GM12878 (cell line): ENCODE measurements at regions not wholly inside any gene's neighbourhood (a gene's known extent, or its start where the extent isn't known, plus 50 kb on each side); places are given as distances from the start of the nearest gene placed in this dataset.

Experiments used
- ATAC-seq: fragments of 200-7000 bp; cut with Tn5 transposase; 3 replicates; pipeline ENCODE4 v1.9.1; 2020; ENCODE audit warnings: mild to moderate bottlenecking, moderate library complexity
- BruUV-seq: library from RNA; stranded (reverse); fragments of 400-500 nt; replicated peaks from 2 replicates; lab custom pipeline; 2021; lab: Mats Ljungman, UMichigan
- CTCF ChIA-PET: fragments of 300-600 bp; sonication (Branson Sonifier 250); formaldehyde crosslinking; extraction: SDS; loops from one replicate; lab custom pipeline; 2021; ENCODE audit warnings: inconsistent platforms; lab: Yijun Ruan, JAX
- POLR2A ChIA-PET: fragments of 350-600 bp; formaldehyde crosslinking; extraction: SDS; loops from one replicate; lab custom pipeline; 2021; ENCODE audit warnings: inconsistent platforms; lab: Charles Lee
- RAD21 ChIA-PET: fragments of 300-600 bp; sonication (Branson Sonifier 250); formaldehyde crosslinking; loops from one replicate; lab custom pipeline; 2023; ENCODE audit warnings: antibody characterized with exemption; ENCODE audit not compliant: unreplicated experiment; lab: Charles Lee
- SMC1A ChIA-PET: fragments of 300-600 bp; sonication (Branson Sonifier 250); formaldehyde crosslinking; loops from one replicate; lab custom pipeline; 2023; ENCODE audit not compliant: unreplicated experiment, uncharacterized antibody; lab: Charles Lee
- DNase-seq: peaks from one replicate; pipeline ENCODE4 v3.0.0-alpha.2; 2011; ENCODE audit warnings: low read depth, low spot score
- FAIRE-seq: peaks from 3 replicates; lab custom pipeline; 2011; peaks lifted over from hg19 to GRCh38; lab: Jason Lieb, UNC
- H2AFZ ChIP-seq: 2 replicates; pipeline ENCODE4 v1.6.0; 2011; ENCODE audit warnings: low read depth, low read length, control low read depth; ENCODE audit not compliant: control insufficient read depth
- H3K27ac ChIP-seq: 2 replicates; pipeline ENCODE4 v1.5.1; 2011; ENCODE audit warnings: control low read depth; ENCODE audit not compliant: control insufficient read depth, insufficient read depth
- H3K27me3 ChIP-seq, 2 experiments: replicated peaks in 1 of 2; 2 replicates each; pipeline versions ENCODE4 v1.6.0 to v1.6.1; 2011; ENCODE audit warnings: low read length in 1 of 2; ENCODE audit not compliant: control insufficient read depth in 2 of 2, insufficient read depth in 2 of 2
- H3K36me3 ChIP-seq, 2 experiments: 2 replicates each; pipeline ENCODE4 v1.5.1; 2011; ENCODE audit warnings: low read length in 1 of 2; ENCODE audit not compliant: control insufficient read depth in 2 of 2, insufficient read depth in 2 of 2
- H3K4me1 ChIP-seq: 2 replicates; pipeline ENCODE4 v1.6.1; 2011; ENCODE audit warnings: mild to moderate bottlenecking, low read length, moderate library complexity, mixed read lengths; ENCODE audit not compliant: control insufficient read depth, insufficient read depth
- H3K4me2 ChIP-seq: 2 replicates; pipeline ENCODE4 v1.6.0; 2011; ENCODE audit warnings: control low read depth; ENCODE audit not compliant: control insufficient read depth, insufficient read depth
- H3K4me3 ChIP-seq: fragments of 200-600 bp; sonication (generic); 2 replicates; pipeline ENCODE4 v1.5.1; 2016
- H3K79me2 ChIP-seq: 2 replicates; pipeline ENCODE4 v1.6.0; 2011; ENCODE audit warnings: low read length; ENCODE audit not compliant: control insufficient read depth, insufficient read depth
- H3K9ac ChIP-seq: 2 replicates; pipeline ENCODE4 v1.8.0; 2011; ENCODE audit warnings: low read length, control low read depth, mixed read lengths; ENCODE audit not compliant: control insufficient read depth, insufficient read depth
- H3K9me3 ChIP-seq: replicated peaks from 3 replicates; pipeline ENCODE4 v1.5.1; 2011; ENCODE audit warnings: mild to moderate bottlenecking, low read length; ENCODE audit not compliant: control insufficient read depth, insufficient read depth
- H4K20me1 ChIP-seq: 2 replicates; pipeline ENCODE4 v1.6.0; 2011; ENCODE audit not compliant: control insufficient read depth, insufficient read depth
- BCLAF1 ChIP-seq: fragments of 450-650 bp; IDR thresholded peaks from 2 replicates; pipeline ENCODE4 v1.6.1; 2017; ENCODE audit warnings: antibody characterized with exemption, mild to moderate bottlenecking, moderate library complexity
- CEBPB ChIP-seq, 2 experiments: fragments of 150-350 bp in 1 of 2; IDR thresholded peaks; 2 replicates each; pipeline ENCODE4 v1.6.1; 2012 to 2014; ENCODE audit warnings: low read depth in 2 of 2, low read length in 2 of 2, borderline replicate concordance in 1 of 2, inconsistent platforms in 1 of 2
- EZH2 ChIP-seq: IDR thresholded peaks from 2 replicates; pipeline ENCODE4 v1.6.1; 2012; ENCODE audit warnings: low read depth, mild to moderate bottlenecking, control low read depth, inconsistent platforms, low read length, borderline replicate concordance; ENCODE audit not compliant: control insufficient read depth
- FOS ChIP-seq: IDR thresholded peaks from 3 replicates; pipeline ENCODE4 v1.6.1; 2011; ENCODE audit warnings: borderline replicate concordance; ENCODE audit not compliant: insufficient read length; ENCODE audit errors: extremely low read depth
- HCFC1 ChIP-seq: fragments of 150-350 bp; IDR thresholded peaks from 2 replicates; pipeline ENCODE4 v1.6.1; 2014; ENCODE audit warnings: low read length
- IRF4 ChIP-seq: IDR thresholded peaks from 2 replicates; pipeline ENCODE4 v1.6.1; 2011; ENCODE audit warnings: low read depth, low read length
- KLF5 ChIP-seq: fragments of 450-650 bp; IDR thresholded peaks from 2 replicates; pipeline ENCODE4 v1.6.1; 2014; ENCODE audit warnings: mild to moderate bottlenecking; ENCODE audit not compliant: partially characterized antibody
- LARP7 ChIP-seq: fragments of 450-650 bp; IDR thresholded peaks from 2 replicates; pipeline ENCODE4 v1.6.1; 2017; ENCODE audit warnings: mild to moderate bottlenecking
- NR2F1 ChIP-seq: fragments of 450-650 bp; conservative IDR thresholded peaks from 2 replicates; pipeline ENCODE4 v1.6.1; 2017; ENCODE audit warnings: mild to moderate bottlenecking
- POLR2AphosphoS5 ChIP-seq: IDR thresholded peaks from 2 replicates; pipeline ENCODE4 v1.6.1; 2011; ENCODE audit warnings: mild to moderate bottlenecking, low read length, inconsistent platforms
- RELB ChIP-seq: fragments of 450-650 bp; IDR thresholded peaks from 2 replicates; pipeline ENCODE4 v1.6.1; 2017; ENCODE audit warnings: low read depth, mild to moderate bottlenecking, moderate library complexity
- RUNX3 ChIP-seq: IDR thresholded peaks from 2 replicates; pipeline ENCODE4 v1.6.1; 2012; ENCODE audit warnings: low read length, inconsistent platforms
- SIN3A ChIP-seq: IDR thresholded peaks from 2 replicates; pipeline ENCODE4 v1.6.1; 2012; ENCODE audit warnings: low read depth, low read length, improper control_type of control experiment
- SUZ12 ChIP-seq: fragments of 200-600 bp; sonication (generic); IDR thresholded peaks from one replicate; pipeline ENCODE4 v1.6.1; 2018; ENCODE audit warnings: antibody characterized with exemption, mild to moderate bottlenecking; ENCODE audit not compliant: unreplicated experiment
- TAF1 ChIP-seq: IDR thresholded peaks from 2 replicates; pipeline ENCODE4 v1.6.1; 2011; ENCODE audit warnings: mild to moderate bottlenecking, low read depth, low read length, borderline replicate concordance
- TCF3 ChIP-seq: IDR thresholded peaks from 2 replicates; pipeline ENCODE4 v1.6.1; 2012; ENCODE audit warnings: low read depth, mild to moderate bottlenecking, low read length, borderline replicate concordance; ENCODE audit not compliant: insufficient read depth
- USF1 ChIP-seq: IDR thresholded peaks from 2 replicates; pipeline ENCODE4 v1.6.1; 2011; ENCODE audit warnings: borderline replicate concordance, low read depth, mild to moderate bottlenecking, moderate library complexity, mixed read lengths, low read length; ENCODE audit not compliant: insufficient read depth; ENCODE audit errors: extremely low read length
- WGBS: methylation state at CpG from one replicate; pipeline ENCODE4 v1.1.6; 2016; ENCODE audit warnings: low lambda C conversion rate; ENCODE audit not compliant: insufficient replicate concordance, insufficient coverage; ENCODE audit errors: missing lambda C conversion rate; 5-methylcytosine and 5-hydroxymethylcytosine counted together
- in situ Hi-C: fragments of 300-500 bp; cut with MboI; formaldehyde crosslinking; loops from 9 replicates; pipeline ENCODE4 v1.14.3; 2018; ENCODE audit warnings: mixed read lengths
- intact Hi-C: fragments of 100-400 bp; cut with micrococcal nuclease; formaldehyde crosslinking; loops from one replicate; pipeline ENCODE4 v1.14.2; 2022; ENCODE audit not compliant: unreplicated experiment
- TF ChIP-seq, protein P1 (sequence below): IDR thresholded peaks from 2 replicates; pipeline ENCODE4 v1.6.1; 2012; ENCODE audit warnings: low read depth, low read length, improper control_type of control experiment
- TF ChIP-seq, protein P2 (sequence below): fragments of 450-650 bp; IDR thresholded peaks from 2 replicates; pipeline ENCODE4 v1.6.1; 2014; ENCODE audit warnings: mild to moderate bottlenecking

GRCh38 chr1:166627558-166627957 lies 211.7 kb upstream of the POGK start:
- Histone ChIP-seq H3K9me3 (no peaks in the 10 kb centered on the region), H3K27me3 (no peaks in the 10 kb centered on the region), H2AFZ (no peak overlapping the region), H3K4me1 (no peaks in the 10 kb centered on the region), H3K27ac (no peak overlapping the region), H3K36me3 (no peaks in the 10 kb centered on the region), H3K4me3 (no peak overlapping the region), H3K4me2 (no peak overlapping the region), H4K20me1 (no peaks in the 10 kb centered on the region), H3K9ac (no peak overlapping the region), H3K79me2 (no peaks in the 10 kb centered on the region)
- whole genome bisulfite sequencing = 22% methylated on average over 4 of the region's 4 CpGs
- ATAC-seq = no peak
- DNase-seq = no peak
- intact Hi-C loops = no loop called here
- in situ Hi-C loops = no loop called here
- BruUV-seq = no TSS peak
- POLR2A ChIA-PET = no interaction called here
- CTCF ChIA-PET = no interaction called here
- RAD21 ChIA-PET = no interaction called here
- SMC1A ChIA-PET = interaction anchor here (0.6 kb wide), 1 partner anchor 14 kb away, joined by 3 read pairs; no protein-coding TSS in a partner anchor
- FAIRE-seq = no peak
- TF ChIP-seq KLF5 (no peak), HCFC1 (no peak), IRF4 (no peak), NR2F1 (no peak), EZH2 (no peak), LARP7 (no peak), CEBPB (IDR thresholded peaks at IDR 0.05; ENCODE audit: borderline replicate concordance in 1 of 2, low read depth in 2 of 2, low read length in 2 of 2) (no peak), RUNX3 (no peak), USF1 (no peak), BCLAF1 (no peak), SUZ12 (no peak), RELB (no peak), FOS (no peak), TAF1 (no peak), SIN3A (no peak), TCF3 (no peak), POLR2AphosphoS5 (no peak)
- TF ChIP-seq, protein P1, sequence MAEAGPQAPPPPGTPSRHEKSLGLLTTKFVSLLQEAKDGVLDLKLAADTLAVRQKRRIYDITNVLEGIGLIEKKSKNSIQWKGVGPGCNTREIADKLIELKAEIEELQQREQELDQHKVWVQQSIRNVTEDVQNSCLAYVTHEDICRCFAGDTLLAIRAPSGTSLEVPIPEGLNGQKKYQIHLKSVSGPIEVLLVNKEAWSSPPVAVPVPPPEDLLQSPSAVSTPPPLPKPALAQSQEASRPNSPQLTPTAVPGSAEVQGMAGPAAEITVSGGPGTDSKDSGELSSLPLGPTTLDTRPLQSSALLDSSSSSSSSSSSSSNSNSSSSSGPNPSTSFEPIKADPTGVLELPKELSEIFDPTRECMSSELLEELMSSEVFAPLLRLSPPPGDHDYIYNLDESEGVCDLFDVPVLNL = no peak
- TF ChIP-seq, protein P2, sequence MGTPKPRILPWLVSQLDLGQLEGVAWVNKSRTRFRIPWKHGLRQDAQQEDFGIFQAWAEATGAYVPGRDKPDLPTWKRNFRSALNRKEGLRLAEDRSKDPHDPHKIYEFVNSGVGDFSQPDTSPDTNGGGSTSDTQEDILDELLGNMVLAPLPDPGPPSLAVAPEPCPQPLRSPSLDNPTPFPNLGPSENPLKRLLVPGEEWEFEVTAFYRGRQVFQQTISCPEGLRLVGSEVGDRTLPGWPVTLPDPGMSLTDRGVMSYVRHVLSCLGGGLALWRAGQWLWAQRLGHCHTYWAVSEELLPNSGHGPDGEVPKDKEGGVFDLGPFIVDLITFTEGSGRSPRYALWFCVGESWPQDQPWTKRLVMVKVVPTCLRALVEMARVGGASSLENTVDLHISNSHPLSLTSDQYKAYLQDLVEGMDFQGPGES = no peak
